ENCODE measurements at regions not wholly inside any gene's neighbourhood (a gene's known extent, or its start where the extent isn't known, plus 50 kb on each side); places are given as distances from the start of the nearest gene placed in this dataset.

- H3K4me1 ChIP-seq (ENCODE audit: insufficient read depth): no peaks in the 10 kb centered on the region
- WGBS, 3 donors: 88 to 93% (median 89%) methylated on average over 2 of the region's 2 CpGs
- no peaks in the 10 kb centered on the region for H3K9me3 ChIP-seq
- H3K27ac ChIP-seq: no peak overlapping the region
- H3K27me3 ChIP-seq: no peaks in the 10 kb centered on the region
- no peak overlapping the region for H3K4me3 ChIP-seq
- intact Hi-C loops (cut with DNase I): no loop called here
- no peak for TF ChIP-seq EP300 (IDR thresholded peaks at IDR 0.05)
- TF ChIP-seq POLR2A (IDR thresholded peaks at IDR 0.05): no peak
- TF ChIP-seq, protein P1, sequence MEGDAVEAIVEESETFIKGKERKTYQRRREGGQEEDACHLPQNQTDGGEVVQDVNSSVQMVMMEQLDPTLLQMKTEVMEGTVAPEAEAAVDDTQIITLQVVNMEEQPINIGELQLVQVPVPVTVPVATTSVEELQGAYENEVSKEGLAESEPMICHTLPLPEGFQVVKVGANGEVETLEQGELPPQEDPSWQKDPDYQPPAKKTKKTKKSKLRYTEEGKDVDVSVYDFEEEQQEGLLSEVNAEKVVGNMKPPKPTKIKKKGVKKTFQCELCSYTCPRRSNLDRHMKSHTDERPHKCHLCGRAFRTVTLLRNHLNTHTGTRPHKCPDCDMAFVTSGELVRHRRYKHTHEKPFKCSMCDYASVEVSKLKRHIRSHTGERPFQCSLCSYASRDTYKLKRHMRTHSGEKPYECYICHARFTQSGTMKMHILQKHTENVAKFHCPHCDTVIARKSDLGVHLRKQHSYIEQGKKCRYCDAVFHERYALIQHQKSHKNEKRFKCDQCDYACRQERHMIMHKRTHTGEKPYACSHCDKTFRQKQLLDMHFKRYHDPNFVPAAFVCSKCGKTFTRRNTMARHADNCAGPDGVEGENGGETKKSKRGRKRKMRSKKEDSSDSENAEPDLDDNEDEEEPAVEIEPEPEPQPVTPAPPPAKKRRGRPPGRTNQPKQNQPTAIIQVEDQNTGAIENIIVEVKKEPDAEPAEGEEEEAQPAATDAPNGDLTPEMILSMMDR (IDR thresholded peaks at IDR 0.05): no peak
- DNase-seq: no peak
- H3K36me3 ChIP-seq: no peaks in the 10 kb centered on the region
Observed at GRCh38 chr11:98952107-98952506, 68.6 kb upstream of the CNTN5 start.

- H3K27ac ChIP-seq: no peak overlapping the region
- WGBS, 3 donors: 68 to 79% (median 78%) methylated on average over 1 of the region's 1 CpG
Observed at GRCh38 chr11:98955551-98955950, 65.2 kb upstream of the CNTN5 start.

GRCh38 chr11:98964146-98964545, 56.6 kb upstream of the CNTN5 start:
- no peaks in the 10 kb centered on the region for H3K27me3 ChIP-seq
- intact Hi-C loops (cut with DNase I): no loop called here
- no peak overlapping the region for H3K4me3 ChIP-seq
- H3K36me3 ChIP-seq: no peaks in the 10 kb centered on the region
- no peak overlapping the region for H3K27ac ChIP-seq
- TF ChIP-seq POLR2A (IDR thresholded peaks at IDR 0.05) (no peak), EP300 (IDR thresholded peaks at IDR 0.05) (no peak)
- TF ChIP-seq, protein P1 (IDR thresholded peaks at IDR 0.05): no peak
- H3K9me3 ChIP-seq: no peaks in the 10 kb centered on the region
- WGBS, 3 donors: 85 to 90% (median 86%) methylated on average over 3 of the region's 3 CpGs
- no peak for DNase-seq
- no peaks in the 10 kb centered on the region for H3K4me1 ChIP-seq (ENCODE audit: insufficient read depth)

More at GRCh38 chr11:98955551-98955950, 65.2 kb upstream of the CNTN5 start:
- Histone ChIP-seq H3K4me3 (no peak overlapping the region), H3K27me3 (no peaks in the 10 kb centered on the region), H3K9me3 (no peaks in the 10 kb centered on the region), H3K36me3 (no peaks in the 10 kb centered on the region), H3K4me1 (ENCODE audit: insufficient read depth) (no peaks in the 10 kb centered on the region)
- DNase-seq: no peak
- intact Hi-C loops (cut with DNase I): no loop called here
- no peak for TF ChIP-seq EP300 (IDR thresholded peaks at IDR 0.05)
- TF ChIP-seq, protein P1 (IDR thresholded peaks at IDR 0.05): no peak
- TF ChIP-seq POLR2A (IDR thresholded peaks at IDR 0.05): no peak

GRCh38 chr11:98965358-98965757, 55.4 kb upstream of the CNTN5 start:
- Histone ChIP-seq H3K27ac (no peak overlapping the region), H3K9me3 (no peaks in the 10 kb centered on the region), H3K4me3 (no peak overlapping the region), H3K27me3 (no peaks in the 10 kb centered on the region), H3K4me1 (ENCODE audit: insufficient read depth) (no peaks in the 10 kb centered on the region), H3K36me3 (no peaks in the 10 kb centered on the region)
- no peak for DNase-seq
- TF ChIP-seq EP300 (IDR thresholded peaks at IDR 0.05) (no peak), POLR2A (IDR thresholded peaks at IDR 0.05) (no peak)
- TF ChIP-seq, protein P1 (IDR thresholded peaks at IDR 0.05): no peak
- 33 to 45% (median 33%) methylated on average over 1 of the region's 1 CpG for WGBS, 3 donors
- intact Hi-C loops (cut with DNase I): no loop called here

GRCh38 chr11:98965775-98966174, 55.0 kb upstream of the CNTN5 start:
- H3K4me3 ChIP-seq: no peak overlapping the region
- no peak for TF ChIP-seq POLR2A (IDR thresholded peaks at IDR 0.05)

More at GRCh38 chr11:98965775-98966174, 55.0 kb upstream of the CNTN5 start:
- no peaks in the 10 kb centered on the region for H3K27me3 ChIP-seq
- H3K9me3 ChIP-seq: no peaks in the 10 kb centered on the region
- intact Hi-C loops (cut with DNase I): no loop called here
- DNase-seq: no peak
- H3K36me3 ChIP-seq: no peaks in the 10 kb centered on the region
- no peak overlapping the region for H3K27ac ChIP-seq
- no peaks in the 10 kb centered on the region for H3K4me1 ChIP-seq (ENCODE audit: insufficient read depth)
